Mononuclear cell (primary cell): ENCODE measurements at regions not wholly inside any gene's neighbourhood (a gene's known extent, or its start where the extent isn't known, plus 50 kb on each side); places are given as distances from the start of the nearest gene placed in this dataset.

Source experiments
- H3K27me3 ChIP-seq: 2 replicates; pipeline ENCODE4 v1.6.0; 2011; ENCODE audit warnings: low read length, control low read depth; ENCODE audit not compliant: insufficient read depth
- H3K4me1 ChIP-seq: 2 replicates; pipeline ENCODE4 v1.5.1; 2011; ENCODE audit warnings: mild to moderate bottlenecking, low read length, control low read depth; ENCODE audit not compliant: insufficient read depth
- H3K4me3 ChIP-seq: 2 replicates; pipeline ENCODE4 v1.5.1; 2011; ENCODE audit warnings: mild to moderate bottlenecking, low read length, moderate library complexity
- H3K9me3 ChIP-seq: 2 replicates; pipeline ENCODE4 v1.5.1; 2011; ENCODE audit warnings: low read depth, mild to moderate bottlenecking, control low read depth, low read length

- Histone ChIP-seq H3K27me3 (peaks cover 3% of the 10 kb centered on the region), H3K4me1 (no peaks in the 10 kb centered on the region), H3K4me3 (no peak overlapping the region), H3K9me3 (no peaks in the 10 kb centered on the region)
Observed at GRCh38 chr3:94246171-94246570, 183.3 kb downstream of the NSUN3 start.

- peaks cover 3% of the 10 kb centered on the region for H3K27me3 ChIP-seq
- no peaks in the 10 kb centered on the region for H3K4me1 ChIP-seq
- H3K9me3 ChIP-seq, result no peaks in the 10 kb centered on the region
- no peak overlapping the region for H3K4me3 ChIP-seq
Observed at GRCh38 chr3:94248042-94248441, 185.2 kb downstream of the NSUN3 start.

- no peak overlapping the region for H3K4me3 ChIP-seq
- no peaks in the 10 kb centered on the region for H3K9me3 ChIP-seq
- peaks cover 3% of the 10 kb centered on the region for H3K27me3 ChIP-seq
- H3K4me1 ChIP-seq, result no peaks in the 10 kb centered on the region
Observed at GRCh38 chr3:94249491-94250079, 186.7 kb downstream of the NSUN3 start.

- H3K4me1 ChIP-seq, result no peaks in the 10 kb centered on the region
- H3K27me3 ChIP-seq, result peaks cover 3% of the 10 kb centered on the region
- no peak overlapping the region for H3K4me3 ChIP-seq
- no peaks in the 10 kb centered on the region for H3K9me3 ChIP-seq
Observed at GRCh38 chr3:94251566-94251965, 188.7 kb downstream of the NSUN3 start.

GRCh38 chr3:94252316-94252715, 189.5 kb downstream of the NSUN3 start:
- Histone ChIP-seq H3K4me3 (no peak overlapping the region), H3K9me3 (no peaks in the 10 kb centered on the region), H3K4me1 (no peaks in the 10 kb centered on the region), H3K27me3 (peaks cover 3% of the 10 kb centered on the region)

GRCh38 chr3:94256888-94257813, 194.3 kb downstream of the NSUN3 start:
- Histone ChIP-seq H3K9me3 (no peaks in the 10 kb centered on the region), H3K4me1 (no peaks in the 10 kb centered on the region), H3K27me3 (no peaks in the 10 kb centered on the region), H3K4me3 (no peak overlapping the region)

- H3K27me3 ChIP-seq, result no peaks in the 10 kb centered on the region
- no peak overlapping the region for H3K4me3 ChIP-seq
- H3K4me1 ChIP-seq, result no peaks in the 10 kb centered on the region
- H3K9me3 ChIP-seq, result no peaks in the 10 kb centered on the region
Observed at GRCh38 chr3:94258851-94259250, 196.0 kb downstream of the NSUN3 start.

GRCh38 chr3:94259291-94259690, 196.4 kb downstream of the NSUN3 start:
- H3K4me3 ChIP-seq, result no peak overlapping the region
- H3K27me3 ChIP-seq, result no peaks in the 10 kb centered on the region
- H3K9me3 ChIP-seq, result no peaks in the 10 kb centered on the region
- no peaks in the 10 kb centered on the region for H3K4me1 ChIP-seq

- H3K9me3 ChIP-seq, result no peaks in the 10 kb centered on the region
- no peak overlapping the region for H3K4me3 ChIP-seq
- H3K27me3 ChIP-seq, result no peaks in the 10 kb centered on the region
- no peaks in the 10 kb centered on the region for H3K4me1 ChIP-seq
Observed at GRCh38 chr3:94269763-94270162, 206.9 kb downstream of the NSUN3 start.

- no peak overlapping the region for H3K4me3 ChIP-seq
- no peaks in the 10 kb centered on the region for H3K4me1 ChIP-seq
- no peaks in the 10 kb centered on the region for H3K27me3 ChIP-seq
- no peaks in the 10 kb centered on the region for H3K9me3 ChIP-seq
Observed at GRCh38 chr3:94272016-94272415, 209.2 kb downstream of the NSUN3 start.

GRCh38 chr3:94280958-94281357, 218.1 kb downstream of the NSUN3 start:
- no peak overlapping the region for H3K4me3 ChIP-seq
- no peaks in the 10 kb centered on the region for H3K4me1 ChIP-seq
- H3K27me3 ChIP-seq, result no peaks in the 10 kb centered on the region
- H3K9me3 ChIP-seq, result no peaks in the 10 kb centered on the region

GRCh38 chr3:94285872-94286271, 223.0 kb downstream of the NSUN3 start:
- Histone ChIP-seq H3K27me3 (no peaks in the 10 kb centered on the region), H3K9me3 (no peaks in the 10 kb centered on the region), H3K4me1 (no peaks in the 10 kb centered on the region), H3K4me3 (no peak overlapping the region)

GRCh38 chr3:94291686-94292085, 228.8 kb downstream of the NSUN3 start:
- Histone ChIP-seq H3K4me3 (no peak overlapping the region), H3K9me3 (no peaks in the 10 kb centered on the region), H3K27me3 (no peaks in the 10 kb centered on the region)

GRCh38 chr3:94292151-94292550, 229.3 kb downstream of the NSUN3 start:
- Histone ChIP-seq H3K4me1 (no peaks in the 10 kb centered on the region), H3K9me3 (no peaks in the 10 kb centered on the region), H3K4me3 (no peak overlapping the region), H3K27me3 (no peaks in the 10 kb centered on the region)

More at GRCh38 chr3:94291686-94292085, 228.8 kb downstream of the NSUN3 start:
- no peaks in the 10 kb centered on the region for H3K4me1 ChIP-seq

- no peaks in the 10 kb centered on the region for H3K9me3 ChIP-seq
- H3K27me3 ChIP-seq, result no peaks in the 10 kb centered on the region
- H3K4me3 ChIP-seq, result no peak overlapping the region
- no peaks in the 10 kb centered on the region for H3K4me1 ChIP-seq
Observed at GRCh38 chr3:94293793-94294195, 230.9 kb downstream of the NSUN3 start.

- Histone ChIP-seq H3K4me1 (no peaks in the 10 kb centered on the region), H3K4me3 (no peak overlapping the region), H3K9me3 (no peaks in the 10 kb centered on the region), H3K27me3 (no peaks in the 10 kb centered on the region)
Observed at GRCh38 chr3:94294806-94295205, 231.9 kb downstream of the NSUN3 start.
